ENCODE measurements at regions not wholly inside any gene's neighbourhood (a gene's known extent, or its start where the extent isn't known, plus 50 kb on each side); places are given as distances from the start of the nearest gene placed in this dataset.

DNA sequence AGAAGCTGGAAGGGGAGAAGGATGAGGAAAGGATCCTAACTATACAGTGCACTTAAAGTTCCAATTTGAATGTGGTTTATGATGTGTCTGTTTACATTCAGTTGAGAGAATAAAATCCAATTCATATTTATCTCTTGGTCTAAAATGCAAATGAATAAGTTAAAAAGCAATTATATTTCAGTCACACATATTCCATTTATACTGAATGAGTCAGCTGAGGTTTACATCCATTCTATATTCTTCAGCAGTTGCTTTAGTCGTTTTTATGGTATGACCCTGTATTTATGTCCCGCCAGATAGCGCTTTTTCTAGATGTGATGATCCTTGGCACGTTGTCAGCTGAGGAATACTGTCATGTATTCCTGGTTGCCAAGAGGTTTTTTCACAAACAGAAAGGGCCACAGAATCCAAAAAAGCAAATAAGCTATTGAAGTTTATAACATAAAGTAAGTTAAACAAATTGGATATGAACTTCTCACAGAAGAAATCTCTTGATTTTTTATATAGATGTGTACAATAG lies 866.2 kb downstream of the NCAM2 start:
- no peak overlapping the region for H3K27ac ChIP-seq (ENCODE audit: low read length)
- CTCF ChIA-PET: no interaction called here
- in situ Hi-C loops (cut with HindIII; ENCODE audit: low pct_unique_long_range_greater_than_20kb, low sequenced_read_pairs): no loop called here
- ATAC-seq (no peak), DNase-seq (ENCODE audit: low read depth, low spot score) (no peak)
- H3K4me3 ChIP-seq (ENCODE audit: low read depth in 2 of 2, low read length in 2 of 2): no peak overlapping the region
- no peaks in the 10 kb centered on the region for H3K9me3 ChIP-seq (ENCODE audit: control insufficient read depth, insufficient read depth, low read depth, low read length)
- no peaks in the 10 kb centered on the region for H3K27me3 ChIP-seq (ENCODE audit: control insufficient read depth, insufficient read depth, low read length)
- no peak for TF ChIP-seq TCF7L2 (IDR thresholded peaks at IDR 0.05; ENCODE audit: low read depth, low read length)
- no peak for TF ChIP-seq SIN3A (IDR thresholded peaks at IDR 0.05; ENCODE audit: borderline replicate concordance, insufficient read depth, low read depth, low read length)
- TF ChIP-seq, protein P1, sequence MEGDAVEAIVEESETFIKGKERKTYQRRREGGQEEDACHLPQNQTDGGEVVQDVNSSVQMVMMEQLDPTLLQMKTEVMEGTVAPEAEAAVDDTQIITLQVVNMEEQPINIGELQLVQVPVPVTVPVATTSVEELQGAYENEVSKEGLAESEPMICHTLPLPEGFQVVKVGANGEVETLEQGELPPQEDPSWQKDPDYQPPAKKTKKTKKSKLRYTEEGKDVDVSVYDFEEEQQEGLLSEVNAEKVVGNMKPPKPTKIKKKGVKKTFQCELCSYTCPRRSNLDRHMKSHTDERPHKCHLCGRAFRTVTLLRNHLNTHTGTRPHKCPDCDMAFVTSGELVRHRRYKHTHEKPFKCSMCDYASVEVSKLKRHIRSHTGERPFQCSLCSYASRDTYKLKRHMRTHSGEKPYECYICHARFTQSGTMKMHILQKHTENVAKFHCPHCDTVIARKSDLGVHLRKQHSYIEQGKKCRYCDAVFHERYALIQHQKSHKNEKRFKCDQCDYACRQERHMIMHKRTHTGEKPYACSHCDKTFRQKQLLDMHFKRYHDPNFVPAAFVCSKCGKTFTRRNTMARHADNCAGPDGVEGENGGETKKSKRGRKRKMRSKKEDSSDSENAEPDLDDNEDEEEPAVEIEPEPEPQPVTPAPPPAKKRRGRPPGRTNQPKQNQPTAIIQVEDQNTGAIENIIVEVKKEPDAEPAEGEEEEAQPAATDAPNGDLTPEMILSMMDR (IDR thresholded peaks at IDR 0.05): no peak
- no peak for TF ChIP-seq POLR2AphosphoS5 (IDR thresholded peaks at IDR 0.05; ENCODE audit: low read depth, low read length)
- TF ChIP-seq, protein P2, sequence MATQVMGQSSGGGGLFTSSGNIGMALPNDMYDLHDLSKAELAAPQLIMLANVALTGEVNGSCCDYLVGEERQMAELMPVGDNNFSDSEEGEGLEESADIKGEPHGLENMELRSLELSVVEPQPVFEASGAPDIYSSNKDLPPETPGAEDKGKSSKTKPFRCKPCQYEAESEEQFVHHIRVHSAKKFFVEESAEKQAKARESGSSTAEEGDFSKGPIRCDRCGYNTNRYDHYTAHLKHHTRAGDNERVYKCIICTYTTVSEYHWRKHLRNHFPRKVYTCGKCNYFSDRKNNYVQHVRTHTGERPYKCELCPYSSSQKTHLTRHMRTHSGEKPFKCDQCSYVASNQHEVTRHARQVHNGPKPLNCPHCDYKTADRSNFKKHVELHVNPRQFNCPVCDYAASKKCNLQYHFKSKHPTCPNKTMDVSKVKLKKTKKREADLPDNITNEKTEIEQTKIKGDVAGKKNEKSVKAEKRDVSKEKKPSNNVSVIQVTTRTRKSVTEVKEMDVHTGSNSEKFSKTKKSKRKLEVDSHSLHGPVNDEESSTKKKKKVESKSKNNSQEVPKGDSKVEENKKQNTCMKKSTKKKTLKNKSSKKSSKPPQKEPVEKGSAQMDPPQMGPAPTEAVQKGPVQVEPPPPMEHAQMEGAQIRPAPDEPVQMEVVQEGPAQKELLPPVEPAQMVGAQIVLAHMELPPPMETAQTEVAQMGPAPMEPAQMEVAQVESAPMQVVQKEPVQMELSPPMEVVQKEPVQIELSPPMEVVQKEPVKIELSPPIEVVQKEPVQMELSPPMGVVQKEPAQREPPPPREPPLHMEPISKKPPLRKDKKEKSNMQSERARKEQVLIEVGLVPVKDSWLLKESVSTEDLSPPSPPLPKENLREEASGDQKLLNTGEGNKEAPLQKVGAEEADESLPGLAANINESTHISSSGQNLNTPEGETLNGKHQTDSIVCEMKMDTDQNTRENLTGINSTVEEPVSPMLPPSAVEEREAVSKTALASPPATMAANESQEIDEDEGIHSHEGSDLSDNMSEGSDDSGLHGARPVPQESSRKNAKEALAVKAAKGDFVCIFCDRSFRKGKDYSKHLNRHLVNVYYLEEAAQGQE (IDR thresholded peaks at IDR 0.05; ENCODE audit: insufficient read depth in 1 of 2, low read depth in 2 of 2, low read length in 1 of 2): no peak
- no peaks in the 10 kb centered on the region for H3K4me1 ChIP-seq (ENCODE audit: control insufficient read depth, insufficient read depth, low read length)
- POLR2A ChIA-PET: no interaction called here
- BruUV-seq (replicated peaks): no TSS peak
- H3K36me3 ChIP-seq (ENCODE audit: control insufficient read depth, insufficient read depth, low read length): no peaks in the 10 kb centered on the region
- intact Hi-C loops (cut with micrococcal nuclease; ENCODE audit: unreplicated experiment): no loop called here

DNA sequence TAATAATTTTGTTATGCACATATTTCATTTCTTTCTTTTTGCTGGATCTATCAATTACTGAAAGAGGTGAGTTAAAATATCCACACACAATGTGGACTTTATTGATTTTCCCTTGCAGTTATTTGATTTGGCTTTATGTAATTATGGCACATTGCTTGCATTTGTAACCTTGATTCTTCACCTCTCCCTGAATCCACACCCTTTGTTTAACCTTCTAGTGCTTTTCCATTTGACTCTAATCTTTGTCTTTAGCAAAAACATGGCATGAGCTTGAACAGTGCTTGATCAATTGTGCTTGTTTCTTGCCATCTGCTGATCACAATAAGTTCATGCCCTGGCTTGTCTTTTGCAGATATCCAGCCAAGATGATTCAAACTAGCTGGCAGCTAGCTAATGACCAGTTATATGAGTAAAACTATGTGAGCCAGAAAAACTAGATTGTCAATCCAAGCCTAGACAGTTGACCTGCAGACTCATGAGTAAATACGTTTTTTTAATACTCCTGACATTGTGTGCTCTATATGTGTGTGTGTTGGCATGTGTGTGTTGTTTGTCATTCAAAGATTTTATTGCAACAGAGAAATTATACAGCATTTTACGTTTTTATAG lies 899.2 kb downstream of the NCAM2 start:
- no peak for DNase-seq (ENCODE audit: low read depth, low spot score)
- ATAC-seq: no peak
- H3K27me3 ChIP-seq (ENCODE audit: control insufficient read depth, insufficient read depth, low read length): no peaks in the 10 kb centered on the region
- ChIA-PET POLR2A (no interaction called here), CTCF (no interaction called here)
- TF ChIP-seq SIN3A (IDR thresholded peaks at IDR 0.05; ENCODE audit: borderline replicate concordance, insufficient read depth, low read depth, low read length) (no peak), TCF7L2 (IDR thresholded peaks at IDR 0.05; ENCODE audit: low read depth, low read length) (no peak), POLR2AphosphoS5 (IDR thresholded peaks at IDR 0.05; ENCODE audit: low read depth, low read length) (no peak)
- TF ChIP-seq, protein P2 (IDR thresholded peaks at IDR 0.05; ENCODE audit: insufficient read depth in 1 of 2, low read depth in 2 of 2, low read length in 1 of 2): no peak
- TF ChIP-seq, protein P1 (IDR thresholded peaks at IDR 0.05): no peak
- no peaks in the 10 kb centered on the region for H3K9me3 ChIP-seq (ENCODE audit: control insufficient read depth, insufficient read depth, low read depth, low read length)
- no peak overlapping the region for H3K27ac ChIP-seq (ENCODE audit: low read length)
- intact Hi-C loops (cut with micrococcal nuclease; ENCODE audit: unreplicated experiment) (no loop called here), in situ Hi-C loops (cut with HindIII; ENCODE audit: low pct_unique_long_range_greater_than_20kb, low sequenced_read_pairs) (no loop called here)
- no TSS peak for BruUV-seq (replicated peaks)
- H3K4me3 ChIP-seq (ENCODE audit: low read depth in 2 of 2, low read length in 2 of 2): no peak overlapping the region
- H3K4me1 ChIP-seq (ENCODE audit: control insufficient read depth, insufficient read depth, low read length): no peaks in the 10 kb centered on the region
- H3K36me3 ChIP-seq (ENCODE audit: control insufficient read depth, insufficient read depth, low read length): no peaks in the 10 kb centered on the region

Measured in Panc1 (cell line).